Left ventricle myocardium inferior (tissue), 1 donor: ENCODE measurements at regions not wholly inside any gene's neighbourhood (a gene's known extent, or its start where the extent isn't known, plus 50 kb on each side); places are given as distances from the start of the nearest gene placed in this dataset.
"Not testable (repeated sequence)": the region's sequence is repeated elsewhere in the genome, so short reads cannot be mapped to it uniquely, and the experiment has no call there.

Experiments used
- DNase-seq: peaks from one replicate; pipeline ENCODE4 v3.0.0-alpha.2; 2020
- H3K27ac ChIP-seq: fragments of 200-600 bp; replicated peaks from 2 replicates; pipeline ENCODE4 v1.8.0; 2021
- H3K27me3 ChIP-seq: fragments of 200-600 bp; 2 replicates; pipeline ENCODE4 v1.8.0; 2021; ENCODE audit warnings: low read depth
- H3K36me3 ChIP-seq: fragments of 200-600 bp; 2 replicates; pipeline ENCODE4 v1.8.0; 2021
- H3K4me1 ChIP-seq: fragments of 200-600 bp; 2 replicates; pipeline ENCODE4 v1.8.0; 2021
- H3K4me3 ChIP-seq: fragments of 200-600 bp; 2 replicates; pipeline ENCODE4 v1.8.0; 2021; ENCODE audit warnings: mild to moderate bottlenecking, moderate library complexity
- H3K9me3 ChIP-seq: fragments of 200-600 bp; replicated peaks from 2 replicates; pipeline ENCODE4 v1.8.0; 2021
- intact Hi-C: fragments of 100-400 bp; cut with micrococcal nuclease; formaldehyde crosslinking; loops from one replicate; pipeline ENCODE4 v1.11.0; 2022
- TF ChIP-seq, protein P1 (sequence below): fragments of 200-600 bp; IDR thresholded peaks from 2 replicates; pipeline ENCODE4 v1.8.0; 2021; ENCODE audit warnings: antibody characterized with exemption, mild to moderate bottlenecking, borderline replicate concordance
- donor health status: DM: no; HTN: yes; CAD: no; lungs with severe emphysema.

GRCh38 chr13:82961757-82962156, 920.5 kb downstream of the SLITRK1 start:
- no peak overlapping the region for H3K4me3 ChIP-seq

DNA sequence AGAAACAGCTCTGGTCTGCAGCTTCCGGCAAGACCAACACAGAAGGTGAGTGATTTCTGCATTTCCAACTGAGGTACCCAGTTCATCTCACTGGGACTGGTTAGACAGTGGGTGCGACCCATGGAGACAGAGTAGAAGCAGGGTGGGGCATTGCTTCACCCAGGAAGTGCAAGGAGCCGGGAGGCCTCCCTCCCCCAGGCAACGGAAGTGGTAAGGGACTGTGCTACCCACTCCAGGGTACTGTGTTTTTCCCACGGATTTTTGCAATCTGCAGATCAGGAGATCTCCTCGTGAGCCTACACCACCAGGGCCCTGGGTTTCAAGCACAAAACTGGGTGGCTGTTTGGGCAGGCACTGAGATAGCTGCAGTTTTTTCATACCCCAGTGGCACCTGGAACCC, 929.9 kb downstream of the SLITRK1 start:
- H3K4me3 ChIP-seq, H3K27ac ChIP-seq, DNase-seq, H3K27me3 ChIP-seq, H3K4me1 ChIP-seq, H3K36me3 ChIP-seq, intact Hi-C loops: not testable (repeated sequence)
- H3K9me3 ChIP-seq: peaks cover 19% of the 10 kb centered on the region

More at GRCh38 chr13:82961757-82962156, 920.5 kb downstream of the SLITRK1 start:
- no peak for DNase-seq
- H3K27ac ChIP-seq: no peak overlapping the region
- no peaks in the 10 kb centered on the region for H3K4me1 ChIP-seq
- no peaks in the 10 kb centered on the region for H3K36me3 ChIP-seq
- peaks cover 22% of the 10 kb centered on the region for H3K9me3 ChIP-seq
- intact Hi-C loops: no loop called here
- TF ChIP-seq, protein P1, sequence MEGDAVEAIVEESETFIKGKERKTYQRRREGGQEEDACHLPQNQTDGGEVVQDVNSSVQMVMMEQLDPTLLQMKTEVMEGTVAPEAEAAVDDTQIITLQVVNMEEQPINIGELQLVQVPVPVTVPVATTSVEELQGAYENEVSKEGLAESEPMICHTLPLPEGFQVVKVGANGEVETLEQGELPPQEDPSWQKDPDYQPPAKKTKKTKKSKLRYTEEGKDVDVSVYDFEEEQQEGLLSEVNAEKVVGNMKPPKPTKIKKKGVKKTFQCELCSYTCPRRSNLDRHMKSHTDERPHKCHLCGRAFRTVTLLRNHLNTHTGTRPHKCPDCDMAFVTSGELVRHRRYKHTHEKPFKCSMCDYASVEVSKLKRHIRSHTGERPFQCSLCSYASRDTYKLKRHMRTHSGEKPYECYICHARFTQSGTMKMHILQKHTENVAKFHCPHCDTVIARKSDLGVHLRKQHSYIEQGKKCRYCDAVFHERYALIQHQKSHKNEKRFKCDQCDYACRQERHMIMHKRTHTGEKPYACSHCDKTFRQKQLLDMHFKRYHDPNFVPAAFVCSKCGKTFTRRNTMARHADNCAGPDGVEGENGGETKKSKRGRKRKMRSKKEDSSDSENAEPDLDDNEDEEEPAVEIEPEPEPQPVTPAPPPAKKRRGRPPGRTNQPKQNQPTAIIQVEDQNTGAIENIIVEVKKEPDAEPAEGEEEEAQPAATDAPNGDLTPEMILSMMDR: no peak
- no peaks in the 10 kb centered on the region for H3K27me3 ChIP-seq

DNA sequence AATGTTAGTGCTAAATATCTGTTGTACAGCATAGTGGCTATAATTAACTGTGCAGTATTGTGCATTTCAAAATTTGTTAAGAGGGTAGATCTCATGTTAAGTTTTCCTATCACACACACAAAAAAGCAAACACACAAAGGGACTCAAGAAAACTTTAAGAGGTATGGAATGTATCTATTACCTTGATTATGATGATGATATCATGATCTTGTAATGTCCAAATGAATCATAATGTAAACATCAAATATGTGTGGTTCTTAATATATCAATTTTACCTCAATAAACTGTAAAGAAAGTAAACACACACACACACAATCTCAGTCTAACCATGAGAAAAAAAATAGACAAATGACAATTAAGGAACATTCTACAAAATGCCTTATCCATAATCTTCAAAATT, 934.6 kb downstream of the SLITRK1 start:
- H3K27me3 ChIP-seq: no peaks in the 10 kb centered on the region
- no peaks in the 10 kb centered on the region for H3K4me1 ChIP-seq
- TF ChIP-seq, protein P1: no peak
- no peak overlapping the region for H3K27ac ChIP-seq
- no peaks in the 10 kb centered on the region for H3K36me3 ChIP-seq
- H3K4me3 ChIP-seq: no peak overlapping the region
- H3K9me3 ChIP-seq: no peaks in the 10 kb centered on the region
- DNase-seq: no peak
- intact Hi-C loops: no loop called here

DNA sequence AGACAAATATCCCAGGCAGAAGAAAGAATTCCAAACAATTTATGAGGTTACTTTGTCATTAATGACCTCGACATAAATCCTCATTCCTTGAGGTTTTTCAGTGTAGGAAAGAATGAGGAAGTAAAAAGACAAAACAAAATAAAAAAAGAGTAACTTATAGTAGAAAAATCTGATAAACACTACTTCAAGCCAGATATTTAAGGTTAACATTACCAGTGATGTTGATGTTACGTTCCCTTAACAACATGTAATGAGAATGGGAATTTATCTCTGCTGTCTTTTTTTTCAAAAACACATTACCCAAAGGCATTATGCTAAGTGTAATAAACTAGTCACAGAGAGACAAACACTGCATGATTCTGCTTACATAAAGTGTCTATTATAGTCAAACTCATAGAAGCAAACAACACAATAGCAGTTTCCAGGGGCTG, 935.1 kb downstream of the SLITRK1 start:
- no peaks in the 10 kb centered on the region for H3K4me1 ChIP-seq
- H3K27ac ChIP-seq: no peak overlapping the region
- H3K9me3 ChIP-seq: no peaks in the 10 kb centered on the region
- no peaks in the 10 kb centered on the region for H3K27me3 ChIP-seq
- no peak overlapping the region for H3K4me3 ChIP-seq
- no peaks in the 10 kb centered on the region for H3K36me3 ChIP-seq
- DNase-seq: no peak
- intact Hi-C loops: no loop called here
- TF ChIP-seq, protein P1: no peak

GRCh38 chr13:82938644-82939043, 943.6 kb downstream of the SLITRK1 start:
- H3K4me3 ChIP-seq: no peak overlapping the region
- intact Hi-C loops: no loop called here
- no peaks in the 10 kb centered on the region for H3K9me3 ChIP-seq
- H3K36me3 ChIP-seq: no peaks in the 10 kb centered on the region
- H3K4me1 ChIP-seq: no peaks in the 10 kb centered on the region
- H3K27ac ChIP-seq: no peak overlapping the region
- H3K27me3 ChIP-seq: no peaks in the 10 kb centered on the region
- DNase-seq: no peak
- TF ChIP-seq, protein P1: no peak

GRCh38 chr13:82934000-82934399, 948.3 kb downstream of the SLITRK1 start:
- intact Hi-C loops: no loop called here
- TF ChIP-seq, protein P1: no peak
- Histone ChIP-seq H3K27me3 (no peaks in the 10 kb centered on the region), H3K36me3 (no peaks in the 10 kb centered on the region), H3K9me3 (no peaks in the 10 kb centered on the region), H3K4me1 (no peaks in the 10 kb centered on the region), H3K4me3 (no peak overlapping the region), H3K27ac (no peak overlapping the region)
- no peak for DNase-seq
